CD14-positive monocyte (primary cell): ENCODE measurements at regions not wholly inside any gene's neighbourhood (a gene's known extent, or its start where the extent isn't known, plus 50 kb on each side); places are given as distances from the start of the nearest gene placed in this dataset.

Experiments used
- DNase-seq, 3 donors: peaks; one replicate each; pipeline ENCODE4 v3.0.0-alpha.2; 2011 to 2022
- H2AFZ ChIP-seq: 2 replicates; pipeline ENCODE4 v1.6.0; 2012; ENCODE audit warnings: mild to moderate bottlenecking, low read depth, low read length, inconsistent platforms; ENCODE audit not compliant: insufficient read depth, poor library complexity, severe bottlenecking
- H3K27ac ChIP-seq, 2 donors: 1 replicate in 1 of 2; 2 replicates in 1 of 2; pipeline ENCODE4 v1.5.1; 2012 to 2013; ENCODE audit warnings: low read length in 2 of 2, control low read depth in 1 of 2, inconsistent platforms in 1 of 2, low read depth in 1 of 2, mild to moderate bottlenecking in 1 of 2
- H3K27me3 ChIP-seq, 2 donors: one replicate each; pipeline versions ENCODE4 v1.6.0 to v1.6.1; 2011 to 2013; ENCODE audit warnings: low read length in 2 of 2; ENCODE audit not compliant: control insufficient read depth in 2 of 2, insufficient read depth in 2 of 2
- H3K36me3 ChIP-seq, 2 donors: replicated peaks in 1 of 2; 1 replicate in 1 of 2; 2 replicates in 1 of 2; pipeline versions ENCODE4 v1.5.1 to v1.6.1; 2012 to 2013; ENCODE audit warnings: low read length in 2 of 2, control low read depth in 1 of 2, inconsistent platforms in 1 of 2, mild to moderate bottlenecking in 1 of 2; ENCODE audit not compliant: insufficient read depth in 2 of 2, control insufficient read depth in 1 of 2
- H3K4me1 ChIP-seq, 2 donors: 1 replicate in 1 of 2; 2 replicates in 1 of 2; pipeline versions ENCODE4 v1.5.1 to v1.6.1; 2012 to 2013; ENCODE audit warnings: low read length in 2 of 2, control low read depth in 1 of 2, inconsistent platforms in 1 of 2, mild to moderate bottlenecking in 1 of 2, moderate library complexity in 1 of 2; ENCODE audit not compliant: insufficient read depth in 2 of 2, control insufficient read depth in 1 of 2
- H3K4me2 ChIP-seq: replicated peaks from 2 replicates; pipeline ENCODE3; 2012; ENCODE audit warnings: low read length, moderate library complexity, mild to moderate bottlenecking; ENCODE audit not compliant: poor library complexity, severe bottlenecking; ENCODE audit errors: extremely low read depth
- H3K4me3 ChIP-seq, 3 experiments: fragments of 200-600 bp in 1 of 3; sonication (generic) in 1 of 3; replicated peaks in 1 of 3; 1 replicate in 2 of 3; 2 replicates in 1 of 3; pipeline ENCODE4 v1.5.1; 2011 to 2013; ENCODE audit warnings: low read length in 3 of 3, mild to moderate bottlenecking in 3 of 3, control low read depth in 2 of 3, low read depth in 2 of 3, inconsistent platforms in 1 of 3, moderate library complexity in 1 of 3
- H3K79me2 ChIP-seq: 2 replicates; pipeline ENCODE4 v1.6.0; 2012; ENCODE audit warnings: mild to moderate bottlenecking, control low read depth, inconsistent platforms, low read length, moderate library complexity; ENCODE audit not compliant: insufficient read depth
- H3K9ac ChIP-seq: 2 replicates; pipeline ENCODE4 v1.6.0; 2017; ENCODE audit warnings: low read length, mild to moderate bottlenecking; ENCODE audit not compliant: insufficient read depth, poor library complexity, severe bottlenecking
- H3K9me3 ChIP-seq, 2 donors: replicated peaks in 1 of 2; 1 replicate in 1 of 2; 2 replicates in 1 of 2; pipeline versions ENCODE4 v1.5.1 to v1.6.1; 2012 to 2013; ENCODE audit warnings: low read length in 2 of 2, control low read depth in 1 of 2; ENCODE audit not compliant: control insufficient read depth in 1 of 2, insufficient read depth in 1 of 2
- H4K20me1 ChIP-seq: 2 replicates; pipeline ENCODE4 v1.6.0; 2012; ENCODE audit warnings: mild to moderate bottlenecking, low read length, control low read depth, moderate library complexity; ENCODE audit not compliant: insufficient read depth
- H3K27ac Mint-ChIP-seq, 7 donors: one replicate each; pipeline ENCODE4 v1.8.0; 2020; ENCODE audit warnings: mild to moderate bottlenecking in 7 of 7, mixed read lengths in 7 of 7, moderate library complexity in 6 of 7, inconsistent platforms in 2 of 7
- H3K27me3 Mint-ChIP-seq, 3 donors: one replicate each; pipeline ENCODE4 v1.8.0; 2021 to 2022; ENCODE audit warnings: low read depth in 3 of 3, mild to moderate bottlenecking in 3 of 3, mixed read lengths in 3 of 3, moderate library complexity in 3 of 3, inconsistent platforms in 1 of 3
- H3K36me3 Mint-ChIP-seq, 2 donors: one replicate each; pipeline ENCODE4 v1.8.0; 2020; ENCODE audit warnings: mixed read lengths in 2 of 2, inconsistent platforms in 1 of 2, mild to moderate bottlenecking in 1 of 2
- H3K4me1 Mint-ChIP-seq: one replicate; pipeline ENCODE4 v1.8.0; 2020; ENCODE audit warnings: mild to moderate bottlenecking, mixed read lengths
- H3K4me3 Mint-ChIP-seq, 2 donors: one replicate each; pipeline ENCODE4 v1.8.0; 2020; ENCODE audit warnings: mild to moderate bottlenecking in 2 of 2, mixed read lengths in 2 of 2, moderate library complexity in 1 of 2
- H3K9me3 Mint-ChIP-seq, 7 donors: one replicate each; pipeline ENCODE4 v1.8.0; 2020 to 2022; ENCODE audit warnings: mixed read lengths in 7 of 7, mild to moderate bottlenecking in 6 of 7, moderate library complexity in 6 of 7, inconsistent platforms in 2 of 7
- WGBS: methylation state at CpG from one replicate; pipeline ENCODE4 v1.1.5; 2013; ENCODE audit warnings: missing lambda C conversion rate; ENCODE audit not compliant: insufficient coverage; 5-methylcytosine and 5-hydroxymethylcytosine counted together
- intact Hi-C, 2 donors: fragments of 100-400 bp; cut with micrococcal nuclease; formaldehyde crosslinking; loops; one replicate each; pipeline versions ENCODE4 v1.15.0 to v1.15.1; 2023
- TF ChIP-seq, protein P1 (sequence below): fragments of 200-600 bp; IDR thresholded peaks from one replicate; pipeline ENCODE4 v1.8.0; 2022; ENCODE audit warnings: antibody characterized with exemption, mild to moderate bottlenecking

DNA sequence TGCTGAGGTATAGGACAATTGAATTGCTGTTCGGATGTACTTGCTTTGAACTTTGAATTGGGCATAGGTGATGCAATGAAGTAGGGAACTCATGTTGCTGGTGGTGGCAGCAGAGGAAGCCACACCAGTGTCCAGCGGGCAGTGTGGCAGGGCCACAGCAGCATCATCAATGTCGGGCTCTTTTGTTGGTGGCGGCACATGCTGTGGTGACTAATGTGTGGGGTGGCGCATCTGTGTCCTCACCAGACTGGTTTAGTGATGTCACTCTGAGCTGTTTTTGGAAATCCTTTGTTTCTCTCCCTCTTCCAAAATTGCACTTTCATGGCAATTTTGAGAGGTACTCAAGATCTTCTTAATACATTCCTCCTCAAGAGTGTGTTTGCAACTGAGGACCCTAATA is 187.6 kb downstream of the ETNK1 start:
- H3K4me2 ChIP-seq, result no peak overlapping the region
- H3K27me3 Mint-ChIP-seq, result peaks cover 0 to 3% (median 2%) of the 10 kb centered on the region in 3 donors
- TF ChIP-seq, protein P1, sequence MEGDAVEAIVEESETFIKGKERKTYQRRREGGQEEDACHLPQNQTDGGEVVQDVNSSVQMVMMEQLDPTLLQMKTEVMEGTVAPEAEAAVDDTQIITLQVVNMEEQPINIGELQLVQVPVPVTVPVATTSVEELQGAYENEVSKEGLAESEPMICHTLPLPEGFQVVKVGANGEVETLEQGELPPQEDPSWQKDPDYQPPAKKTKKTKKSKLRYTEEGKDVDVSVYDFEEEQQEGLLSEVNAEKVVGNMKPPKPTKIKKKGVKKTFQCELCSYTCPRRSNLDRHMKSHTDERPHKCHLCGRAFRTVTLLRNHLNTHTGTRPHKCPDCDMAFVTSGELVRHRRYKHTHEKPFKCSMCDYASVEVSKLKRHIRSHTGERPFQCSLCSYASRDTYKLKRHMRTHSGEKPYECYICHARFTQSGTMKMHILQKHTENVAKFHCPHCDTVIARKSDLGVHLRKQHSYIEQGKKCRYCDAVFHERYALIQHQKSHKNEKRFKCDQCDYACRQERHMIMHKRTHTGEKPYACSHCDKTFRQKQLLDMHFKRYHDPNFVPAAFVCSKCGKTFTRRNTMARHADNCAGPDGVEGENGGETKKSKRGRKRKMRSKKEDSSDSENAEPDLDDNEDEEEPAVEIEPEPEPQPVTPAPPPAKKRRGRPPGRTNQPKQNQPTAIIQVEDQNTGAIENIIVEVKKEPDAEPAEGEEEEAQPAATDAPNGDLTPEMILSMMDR, result no peak
- H3K9me3 Mint-ChIP-seq, result peaks cover 0 to 6% (median 0%) of the 10 kb centered on the region in 7 donors
- DNase-seq, result no peak
- H3K4me1 Mint-ChIP-seq, result no peaks in the 10 kb centered on the region
- WGBS, result 96% methylated on average over 4 of the region's 5 CpGs
- intact Hi-C loops, result no loop called here
- H3K79me2 ChIP-seq, result no peaks in the 10 kb centered on the region
- no peaks in the 10 kb centered on the region for H3K27me3 ChIP-seq
- no peaks in the 10 kb centered on the region for H3K36me3 ChIP-seq
- no peaks in the 10 kb centered on the region for H3K9me3 ChIP-seq
- H3K27ac ChIP-seq, result no peak overlapping the region
- H3K4me3 Mint-ChIP-seq, result no peak overlapping the region
- H3K9ac ChIP-seq, result no peak overlapping the region
- H2AFZ ChIP-seq, result no peak overlapping the region
- H3K4me3 ChIP-seq, result no peak overlapping the region
- no peaks in the 10 kb centered on the region for H3K4me1 ChIP-seq
- H4K20me1 ChIP-seq, result no peaks in the 10 kb centered on the region
- peak overlapping the region in 1 of 7 donors; percentile 3 for H3K27ac Mint-ChIP-seq
- H3K36me3 Mint-ChIP-seq, result no peaks in the 10 kb centered on the region

- Mint-ChIP-seq H3K27ac (no peak overlapping the region), H3K4me3 (no peak overlapping the region), H3K4me1 (no peaks in the 10 kb centered on the region), H3K36me3 (no peaks in the 10 kb centered on the region), H3K27me3 (no peaks in the 10 kb centered on the region), H3K9me3 (peaks cover 0 to 11% (median 6%) of the 10 kb centered on the region in 7 donors)
- Histone ChIP-seq H3K27ac (no peak overlapping the region), H3K9me3 (peaks cover 0 to 3% of the 10 kb centered on the region in 2 donors), H3K4me3 (no peak overlapping the region), H3K27me3 (no peaks in the 10 kb centered on the region), H2AFZ (no peak overlapping the region), H3K36me3 (no peaks in the 10 kb centered on the region), H4K20me1 (no peaks in the 10 kb centered on the region), H3K4me1 (no peaks in the 10 kb centered on the region), H3K79me2 (no peaks in the 10 kb centered on the region), H3K9ac (no peak overlapping the region), H3K4me2 (no peak overlapping the region)
- no peak for DNase-seq
- WGBS, result 96% methylated on average over 4 of the region's 4 CpGs
- intact Hi-C loops, result no loop called here
- TF ChIP-seq, protein P1, result no peak
Observed at GRCh38 chr12:22821985-22822384, 197.0 kb downstream of the ETNK1 start.
